ENCODE measurements at regions not wholly inside any gene's neighbourhood (a gene's known extent, or its start where the extent isn't known, plus 50 kb on each side); places are given as distances from the start of the nearest gene placed in this dataset.
A peak's percentile ranks its signal among the peaks of the same experiment; 100 is the strongest.

GRCh38 chr12:4012977-4013968 lies 140.1 kb upstream of the PARP11 start:
- Histone ChIP-seq H3K9ac (ENCODE audit: low read depth, low read length, poor library complexity) (no peak overlapping the region), H3K9me3 (replicated peaks in 1 of 2; ENCODE audit: control insufficient read depth in 2 of 2, insufficient read depth in 1 of 2, low read depth in 1 of 2, low read length in 2 of 2) (no peaks in the 10 kb centered on the region), H3K27me3 (ENCODE audit: control insufficient read depth in 3 of 3, insufficient read depth in 3 of 3, low read depth in 1 of 3, low read length in 3 of 3) (no peaks in the 10 kb centered on the region), H3K14ac (ENCODE audit: low read length) (no peak overlapping the region), H2BK5ac (ENCODE audit: low read length) (no peak overlapping the region), H3K4me2 (ENCODE audit: insufficient read depth, low read length, poor library complexity, severe bottlenecking) (no peak overlapping the region), H2BK120ac (ENCODE audit: low read depth, low read length) (no peak overlapping the region), H2BK15ac (ENCODE audit: low read length) (no peak overlapping the region), H4K8ac (ENCODE audit: low read depth, low read length) (no peak overlapping the region), H3K18ac (ENCODE audit: low read length) (no peak overlapping the region), H3K27ac (replicated peaks; ENCODE audit: low read length) (peak overlapping the region; percentile 36), H3K36me3 (replicated peaks in 1 of 2; ENCODE audit: control insufficient read depth in 2 of 2, insufficient read depth in 2 of 2, low read length in 2 of 2) (no peaks in the 10 kb centered on the region), H3K4me1 (ENCODE audit: control insufficient read depth in 2 of 2, insufficient read depth in 1 of 2, low read depth in 1 of 2, low read length in 2 of 2) (peaks cover 13 to 30% of the 10 kb centered on the region in 2 donors), H4K91ac (ENCODE audit: low read depth, low read length, poor library complexity) (no peak overlapping the region), H3K23ac (ENCODE audit: low read depth, low read length, poor library complexity) (no peak overlapping the region), H3K79me1 (ENCODE audit: low read depth, low read length) (no peaks in the 10 kb centered on the region), H2AFZ (ENCODE audit: low read length) (no peak overlapping the region), H2AK5ac (ENCODE audit: low read depth, low read length) (peak overlapping the region; percentile 67), H3K4ac (ENCODE audit: low read length) (no peak overlapping the region), H3K4me3 (ENCODE audit: low read length in 2 of 2) (no peak overlapping the region), H2BK12ac (ENCODE audit: low read length) (no peak overlapping the region)
- WGBS, 2 donors (ENCODE audit: extremely low coverage in 2 of 2, insufficient read length in 2 of 2, insufficient replicate concordance in 1 of 2), result no CpG with 5 or more reads among the region's 5 CpGs
- DNase-seq (ENCODE audit: low spot score), result no peak

GRCh38 chr12:4012073-4012472 lies 138.9 kb upstream of the PARP11 start:
- no peak overlapping the region for H3K23ac ChIP-seq (ENCODE audit: low read depth, low read length, poor library complexity)
- H3K18ac ChIP-seq (ENCODE audit: low read length), result no peak overlapping the region
- H4K91ac ChIP-seq (ENCODE audit: low read depth, low read length, poor library complexity), result no peak overlapping the region
- H3K36me3 ChIP-seq (replicated peaks in 1 of 2; ENCODE audit: control insufficient read depth in 2 of 2, insufficient read depth in 2 of 2, low read length in 2 of 2), result no peaks in the 10 kb centered on the region
- peaks cover 13 to 30% of the 10 kb centered on the region in 2 donors for H3K4me1 ChIP-seq (ENCODE audit: control insufficient read depth in 2 of 2, insufficient read depth in 1 of 2, low read depth in 1 of 2, low read length in 2 of 2)
- DNase-seq (ENCODE audit: low spot score), result no peak
- H2BK120ac ChIP-seq (ENCODE audit: low read depth, low read length), result no peak overlapping the region
- H3K9ac ChIP-seq (ENCODE audit: low read depth, low read length, poor library complexity), result no peak overlapping the region
- H3K4me3 ChIP-seq (ENCODE audit: low read length in 2 of 2), result no peak overlapping the region
- H2BK15ac ChIP-seq (ENCODE audit: low read length), result no peak overlapping the region
- H3K14ac ChIP-seq (ENCODE audit: low read length), result no peak overlapping the region
- H2BK5ac ChIP-seq (ENCODE audit: low read length), result no peak overlapping the region
- no peak overlapping the region for H3K27ac ChIP-seq (replicated peaks; ENCODE audit: low read length)
- no peaks in the 10 kb centered on the region for H3K9me3 ChIP-seq (replicated peaks in 1 of 2; ENCODE audit: control insufficient read depth in 2 of 2, insufficient read depth in 1 of 2, low read depth in 1 of 2, low read length in 2 of 2)
- H4K8ac ChIP-seq (ENCODE audit: low read depth, low read length), result no peak overlapping the region
- H3K4me2 ChIP-seq (ENCODE audit: insufficient read depth, low read length, poor library complexity, severe bottlenecking), result no peak overlapping the region
- no peak overlapping the region for H2BK12ac ChIP-seq (ENCODE audit: low read length)
- H3K79me1 ChIP-seq (ENCODE audit: low read depth, low read length), result no peaks in the 10 kb centered on the region
- no peak overlapping the region for H2AK5ac ChIP-seq (ENCODE audit: low read depth, low read length)
- no peak overlapping the region for H3K4ac ChIP-seq (ENCODE audit: low read length)
- no peaks in the 10 kb centered on the region for H3K27me3 ChIP-seq (ENCODE audit: control insufficient read depth in 3 of 3, insufficient read depth in 3 of 3, low read depth in 1 of 3, low read length in 3 of 3)
- H2AFZ ChIP-seq (ENCODE audit: low read length), result no peak overlapping the region

GRCh38 chr12:4011597-4011996 lies 138.4 kb upstream of the PARP11 start:
- Histone ChIP-seq H3K36me3 (replicated peaks in 1 of 2; ENCODE audit: control insufficient read depth in 2 of 2, insufficient read depth in 2 of 2, low read length in 2 of 2) (no peaks in the 10 kb centered on the region), H2BK12ac (ENCODE audit: low read length) (no peak overlapping the region), H3K27ac (replicated peaks; ENCODE audit: low read length) (no peak overlapping the region), H3K9me3 (replicated peaks in 1 of 2; ENCODE audit: control insufficient read depth in 2 of 2, insufficient read depth in 1 of 2, low read depth in 1 of 2, low read length in 2 of 2) (no peaks in the 10 kb centered on the region), H2BK120ac (ENCODE audit: low read depth, low read length) (no peak overlapping the region), H4K8ac (ENCODE audit: low read depth, low read length) (no peak overlapping the region), H2BK5ac (ENCODE audit: low read length) (no peak overlapping the region), H3K27me3 (ENCODE audit: control insufficient read depth in 3 of 3, insufficient read depth in 3 of 3, low read depth in 1 of 3, low read length in 3 of 3) (no peaks in the 10 kb centered on the region), H3K79me1 (ENCODE audit: low read depth, low read length) (no peaks in the 10 kb centered on the region), H3K4me2 (ENCODE audit: insufficient read depth, low read length, poor library complexity, severe bottlenecking) (no peak overlapping the region), H3K14ac (ENCODE audit: low read length) (no peak overlapping the region), H3K9ac (ENCODE audit: low read depth, low read length, poor library complexity) (no peak overlapping the region), H2BK15ac (ENCODE audit: low read length) (no peak overlapping the region), H3K4me1 (ENCODE audit: control insufficient read depth in 2 of 2, insufficient read depth in 1 of 2, low read depth in 1 of 2, low read length in 2 of 2) (peaks cover 13 to 30% of the 10 kb centered on the region in 2 donors), H3K18ac (ENCODE audit: low read length) (no peak overlapping the region), H4K91ac (ENCODE audit: low read depth, low read length, poor library complexity) (no peak overlapping the region), H2AFZ (ENCODE audit: low read length) (no peak overlapping the region), H3K4me3 (ENCODE audit: low read length in 2 of 2) (no peak overlapping the region), H3K23ac (ENCODE audit: low read depth, low read length, poor library complexity) (no peak overlapping the region), H3K4ac (ENCODE audit: low read length) (no peak overlapping the region), H2AK5ac (ENCODE audit: low read depth, low read length) (no peak overlapping the region)
- no CpG with 5 or more reads among the region's 5 CpGs for WGBS, 2 donors (ENCODE audit: extremely low coverage in 2 of 2, insufficient read length in 2 of 2, insufficient replicate concordance in 1 of 2)
- DNase-seq (ENCODE audit: low spot score), result no peak

- Histone ChIP-seq H2BK15ac (ENCODE audit: low read length) (no peak overlapping the region), H3K36me3 (replicated peaks in 1 of 2; ENCODE audit: control insufficient read depth in 2 of 2, insufficient read depth in 2 of 2, low read length in 2 of 2) (no peaks in the 10 kb centered on the region), H2BK12ac (ENCODE audit: low read length) (no peak overlapping the region), H2BK120ac (ENCODE audit: low read depth, low read length) (no peak overlapping the region), H3K79me1 (ENCODE audit: low read depth, low read length) (no peaks in the 10 kb centered on the region), H3K9ac (ENCODE audit: low read depth, low read length, poor library complexity) (no peak overlapping the region), H3K14ac (ENCODE audit: low read length) (no peak overlapping the region), H3K4me3 (ENCODE audit: low read length in 2 of 2) (no peak overlapping the region), H3K4me2 (ENCODE audit: insufficient read depth, low read length, poor library complexity, severe bottlenecking) (no peak overlapping the region), H3K9me3 (replicated peaks in 1 of 2; ENCODE audit: control insufficient read depth in 2 of 2, insufficient read depth in 1 of 2, low read depth in 1 of 2, low read length in 2 of 2) (no peaks in the 10 kb centered on the region), H3K27me3 (ENCODE audit: control insufficient read depth in 3 of 3, insufficient read depth in 3 of 3, low read depth in 1 of 3, low read length in 3 of 3) (no peaks in the 10 kb centered on the region), H2BK5ac (ENCODE audit: low read length) (no peak overlapping the region), H3K27ac (replicated peaks; ENCODE audit: low read length) (no peak overlapping the region), H3K18ac (ENCODE audit: low read length) (no peak overlapping the region), H2AK5ac (ENCODE audit: low read depth, low read length) (no peak overlapping the region), H3K4ac (ENCODE audit: low read length) (no peak overlapping the region), H2AFZ (ENCODE audit: low read length) (no peak overlapping the region), H4K91ac (ENCODE audit: low read depth, low read length, poor library complexity) (no peak overlapping the region), H3K4me1 (ENCODE audit: control insufficient read depth in 2 of 2, insufficient read depth in 1 of 2, low read depth in 1 of 2, low read length in 2 of 2) (peaks cover 11 to 22% of the 10 kb centered on the region in 2 donors), H3K23ac (ENCODE audit: low read depth, low read length, poor library complexity) (no peak overlapping the region), H4K8ac (ENCODE audit: low read depth, low read length) (no peak overlapping the region)
- DNase-seq (ENCODE audit: low spot score), result no peak
- WGBS, 2 donors (ENCODE audit: extremely low coverage in 2 of 2, insufficient read length in 2 of 2, insufficient replicate concordance in 1 of 2), result no CpG with 5 or more reads among the region's 8 CpGs
Measured at GRCh38 chr12:4009979-4010704, 136.9 kb upstream of the PARP11 start.
